H1 (cell line): ENCODE measurements at regions not wholly inside any gene's neighbourhood (a gene's known extent, or its start where the extent isn't known, plus 50 kb on each side); places are given as distances from the start of the nearest gene placed in this dataset.

Experiments
- CTCF ChIA-PET: fragments of 300-600 bp; sonication (Branson Sonifier 250); formaldehyde crosslinking; loops from one replicate; lab custom pipeline; 2021; ENCODE audit not compliant: partially characterized antibody; lab: Charles Lee
- POLR2A ChIA-PET: fragments of 300-600 bp; sonication (Branson Sonifier 250); formaldehyde crosslinking; loops from one replicate; lab custom pipeline; 2021; ENCODE audit warnings: inconsistent platforms; ENCODE audit not compliant: partially characterized antibody; lab: Charles Lee
- DNase-seq, 2 experiments: peaks; one replicate each; pipeline versions ENCODE4 v3.0.0 to v3.0.0-alpha.2; 2010 to 2022; ENCODE audit warnings: low spot score in 2 of 2, low read depth in 1 of 2, mixed read lengths in 1 of 2
- FAIRE-seq: peaks from 2 replicates; lab custom pipeline; 2011; peaks lifted over from hg19 to GRCh38; lab: Jason Lieb, UNC
- H2AFZ ChIP-seq: 2 replicates; pipeline ENCODE4 v1.8.1; 2012; ENCODE audit warnings: low read length, inconsistent platforms
- H2AK5ac ChIP-seq: 2 replicates; pipeline ENCODE4 v1.6.1; 2013; ENCODE audit warnings: low read depth, low read length
- H2BK120ac ChIP-seq: replicated peaks from 2 replicates; pipeline ENCODE3; 2013; ENCODE audit warnings: low read depth, low read length, inconsistent platforms
- H2BK12ac ChIP-seq: 2 replicates; pipeline ENCODE4 v1.6.1; 2013; ENCODE audit warnings: low read depth, low read length
- H2BK15ac ChIP-seq: 2 replicates; pipeline ENCODE4 v1.6.1; 2013; ENCODE audit warnings: low read length
- H2BK20ac ChIP-seq: 2 replicates; pipeline ENCODE4 v1.6.1; 2013; ENCODE audit warnings: low read length
- H2BK5ac ChIP-seq: 2 replicates; pipeline ENCODE4 v1.6.1; 2013; ENCODE audit warnings: low read depth, low read length
- H3K14ac ChIP-seq: 2 replicates; pipeline ENCODE4 v1.6.1; 2013; ENCODE audit warnings: inconsistent platforms; ENCODE audit not compliant: insufficient read length
- H3K18ac ChIP-seq: 2 replicates; pipeline ENCODE4 v1.6.1; 2013; ENCODE audit warnings: low read length; ENCODE audit errors: extremely low read depth
- H3K23ac ChIP-seq: 2 replicates; pipeline ENCODE4 v1.6.1; 2013; ENCODE audit warnings: inconsistent platforms; ENCODE audit not compliant: insufficient read length
- H3K23me2 ChIP-seq: 2 replicates; pipeline ENCODE4 v1.6.1; 2013; ENCODE audit warnings: low read depth, low read length
- H3K27ac ChIP-seq: 2 replicates; pipeline ENCODE4 v1.6.1; 2011; ENCODE audit warnings: low read depth, low read length, inconsistent platforms
- H3K27me3 ChIP-seq, 4 experiments: replicated peaks in 1 of 4; 1 replicate in 1 of 4; 2 replicates in 3 of 4; pipeline versions ENCODE4 v1.6.1 to v1.8.1; 2011 to 2013; ENCODE audit warnings: low read length in 3 of 4, mild to moderate bottlenecking in 3 of 4, inconsistent platforms in 2 of 4, mixed read lengths in 2 of 4, moderate library complexity in 1 of 4; ENCODE audit not compliant: control insufficient read depth in 3 of 4, insufficient read depth in 3 of 4; ENCODE audit errors: extremely low read depth in 1 of 4
- H3K36me3 ChIP-seq, 4 experiments: 2 replicates each; pipeline versions ENCODE4 v1.6.1 to v1.8.1; 2011 to 2013; ENCODE audit warnings: mild to moderate bottlenecking in 4 of 4, low read length in 3 of 4, moderate library complexity in 2 of 4, control low read depth in 1 of 4, inconsistent platforms in 1 of 4; ENCODE audit not compliant: insufficient read depth in 4 of 4, control insufficient read depth in 2 of 4
- H3K4ac ChIP-seq: replicated peaks from 2 replicates; pipeline ENCODE3; 2013; ENCODE audit warnings: low read length, low read depth, mixed read lengths, inconsistent platforms; ENCODE audit not compliant: insufficient read length
- H3K4me1 ChIP-seq, 4 experiments: replicated peaks in 1 of 4; 1 replicate in 1 of 4; 2 replicates in 3 of 4; pipeline versions ENCODE4 v1.6.1 to v1.8.1; 2011 to 2013; ENCODE audit warnings: low read length in 3 of 4, inconsistent platforms in 2 of 4, mixed read lengths in 1 of 4; ENCODE audit not compliant: insufficient read depth in 4 of 4, control insufficient read depth in 3 of 4
- H3K4me2 ChIP-seq, 2 experiments: 2 replicates each; pipeline versions ENCODE4 v1.6.1 to v1.8.1; 2011 to 2013; ENCODE audit warnings: low read depth in 2 of 2, low read length in 2 of 2, control low read depth in 1 of 2, inconsistent platforms in 1 of 2, mild to moderate bottlenecking in 1 of 2; ENCODE audit not compliant: insufficient read depth in 1 of 2
- H3K4me3 ChIP-seq, 4 experiments: fragments of 200-600, 300-600 bp in 1 of 4; sonication (generic), shearing (Covaris generic), sonication (Bioruptor Twin) in 1 of 4; 2 replicates each; pipeline versions ENCODE4 v1.5.1 to v1.8.1; 2011 to 2016; ENCODE audit warnings: low read length in 4 of 4, low read depth in 3 of 4, control low read depth in 2 of 4, inconsistent platforms in 2 of 4, mild to moderate bottlenecking in 2 of 4, mixed read lengths in 1 of 4, moderate library complexity in 1 of 4; ENCODE audit not compliant: insufficient read depth in 2 of 4; ENCODE audit errors: extremely low read depth in 1 of 4
- H3K56ac ChIP-seq: replicated peaks from 2 replicates; pipeline ENCODE3; 2013; ENCODE audit warnings: low read depth, mild to moderate bottlenecking, mixed read lengths, low read length, inconsistent platforms; ENCODE audit not compliant: insufficient read length
- H3K79me1 ChIP-seq: 2 replicates; pipeline ENCODE4 v1.6.1; 2013; ENCODE audit warnings: low read depth, low read length, control low read depth
- H3K79me2 ChIP-seq, 2 experiments: 2 replicates each; pipeline versions ENCODE4 v1.6.1 to v1.8.1; 2012 to 2013; ENCODE audit warnings: low read length in 2 of 2, mild to moderate bottlenecking in 2 of 2, inconsistent platforms in 1 of 2; ENCODE audit not compliant: insufficient read depth in 2 of 2, control insufficient read depth in 1 of 2
- H3K9ac ChIP-seq, 4 experiments: replicated peaks in 1 of 4; 1 replicate in 1 of 4; 2 replicates in 3 of 4; pipeline versions ENCODE4 v1.6.1 to v1.8.1; 2011 to 2013; ENCODE audit warnings: low read depth in 3 of 4, low read length in 3 of 4, control low read depth in 2 of 4, mild to moderate bottlenecking in 2 of 4, moderate library complexity in 2 of 4, inconsistent platforms in 1 of 4; ENCODE audit errors: extremely low read depth in 1 of 4
- H3K9me3 ChIP-seq, 2 experiments: 2 replicates each; pipeline versions ENCODE4 v1.6.1 to v1.8.1; 2012 to 2013; ENCODE audit warnings: mild to moderate bottlenecking in 2 of 2, moderate library complexity in 2 of 2, control low read depth in 1 of 2, inconsistent platforms in 1 of 2, low read depth in 1 of 2, low read length in 1 of 2, mixed read lengths in 1 of 2; ENCODE audit not compliant: insufficient read depth in 2 of 2
- H4K20me1 ChIP-seq, 2 experiments: replicated peaks in 1 of 2; 2 replicates each; pipeline versions ENCODE3 to v1.8.1; 2011 to 2013; ENCODE audit warnings: inconsistent platforms in 2 of 2, low read length in 2 of 2, mild to moderate bottlenecking in 1 of 2; ENCODE audit not compliant: insufficient read depth in 2 of 2, control insufficient read depth in 1 of 2
- H4K5ac ChIP-seq: 2 replicates; pipeline ENCODE4 v1.6.1; 2013; ENCODE audit warnings: low read length, low read depth, mixed read lengths, inconsistent platforms; ENCODE audit not compliant: insufficient read length
- H4K8ac ChIP-seq: 2 replicates; pipeline ENCODE4 v1.8.0; 2013; ENCODE audit warnings: mild to moderate bottlenecking, moderate library complexity, low read length, inconsistent platforms; ENCODE audit not compliant: insufficient read depth; ENCODE audit errors: extremely low read depth
- H4K91ac ChIP-seq: replicated peaks from 2 replicates; pipeline ENCODE3; 2013; ENCODE audit warnings: low read length, mixed read lengths, inconsistent platforms; ENCODE audit not compliant: insufficient read length
- CBX5 ChIP-seq: fragments of 300-800, 300-1000 bp; sonication (generic); IDR thresholded peaks from 2 replicates; pipeline ENCODE4 v1.7.1; 2016; ENCODE audit warnings: antibody characterized with exemption, low read length, low read depth
- CBX8 ChIP-seq: fragments of 300-800, 300-1000 bp; sonication (generic); IDR thresholded peaks from 2 replicates; pipeline ENCODE4 v1.7.1; 2016; ENCODE audit warnings: low read depth, low read length, borderline replicate concordance
- CEBPB ChIP-seq: IDR thresholded peaks from 2 replicates; pipeline ENCODE4 v1.6.1; 2012; ENCODE audit warnings: low read depth, low read length
- CREB1 ChIP-seq: IDR thresholded peaks from 2 replicates; pipeline ENCODE4 v1.6.1; 2012; ENCODE audit warnings: inconsistent platforms
- GABPA ChIP-seq: IDR thresholded peaks from 2 replicates; pipeline ENCODE4 v1.6.1; 2011; ENCODE audit warnings: mild to moderate bottlenecking, low read length, moderate library complexity, borderline replicate concordance; ENCODE audit not compliant: insufficient read depth
- HDAC6 ChIP-seq: IDR thresholded peaks from one replicate; pipeline ENCODE4 v1.7.1; 2012; ENCODE audit warnings: low read depth, mild to moderate bottlenecking, inconsistent platforms, low read length, moderate library complexity
- NRF1 ChIP-seq: IDR thresholded peaks from 2 replicates; pipeline ENCODE4 v1.6.1; 2011; ENCODE audit warnings: mild to moderate bottlenecking, low read depth, low read length, improper control_type of control experiment
- POU5F1 ChIP-seq: IDR thresholded peaks from 2 replicates; pipeline ENCODE4 v1.6.1; 2011; ENCODE audit warnings: low read depth, mild to moderate bottlenecking, low read length, moderate library complexity
- RFX5 ChIP-seq: IDR thresholded peaks from 2 replicates; pipeline ENCODE4 v1.6.1; 2011; ENCODE audit warnings: low read depth, low read length, improper control_type of control experiment, borderline replicate concordance
- RXRA ChIP-seq: IDR thresholded peaks from 2 replicates; pipeline ENCODE4 v1.6.1; 2011; ENCODE audit warnings: low read depth, mild to moderate bottlenecking, low read length, moderate library complexity; ENCODE audit not compliant: insufficient read depth
- SAP30 ChIP-seq: fragments of 300-600 bp; sonication (generic); IDR thresholded peaks from 2 replicates; pipeline ENCODE4 v1.7.1; 2012; ENCODE audit warnings: low read length, moderate library complexity, mild to moderate bottlenecking, inconsistent platforms; ENCODE audit not compliant: insufficient read depth, insufficient replicate concordance
- SIN3A ChIP-seq, 2 experiments: IDR thresholded peaks in 1 of 2; conservative IDR thresholded peaks in 1 of 2; 2 replicates each; pipeline ENCODE4 v1.6.1; 2011 to 2012; ENCODE audit warnings: low read length in 2 of 2, improper control_type of control experiment in 1 of 2, low read depth in 1 of 2, mild to moderate bottlenecking in 1 of 2
- SIX5 ChIP-seq: IDR thresholded peaks from 2 replicates; pipeline ENCODE4 v1.6.1; 2011; ENCODE audit warnings: mild to moderate bottlenecking, low read depth, low read length
- SRF ChIP-seq: IDR thresholded peaks from 2 replicates; pipeline ENCODE4 v1.6.1; 2011; ENCODE audit warnings: mild to moderate bottlenecking, low read depth, low read length, moderate library complexity
- TAF1 ChIP-seq: IDR thresholded peaks from 2 replicates; pipeline ENCODE4 v1.6.1; 2011; ENCODE audit warnings: mild to moderate bottlenecking, low read depth, low read length
- TBP ChIP-seq: IDR thresholded peaks from 2 replicates; pipeline ENCODE4 v1.6.1; 2011; ENCODE audit warnings: low read depth, low read length, improper control_type of control experiment
- WGBS, 2 experiments: shearing (Covaris generic) in 1 of 2; methylation state at CpG; one replicate each; pipeline versions ENCODE4 v1.1.6 to v1.1.7; 2013 to 2015; ENCODE audit warnings: low lambda C conversion rate in 2 of 2, mixed read lengths in 2 of 2, inconsistent platforms in 1 of 2, low coverage in 1 of 2, missing lambda C conversion rate in 1 of 2; ENCODE audit not compliant: insufficient replicate concordance in 2 of 2, insufficient coverage in 1 of 2, insufficient read length in 1 of 2; ENCODE audit errors: extremely low coverage in 1 of 2, missing lambda C conversion rate in 1 of 2; 5-methylcytosine and 5-hydroxymethylcytosine counted together

- Histone ChIP-seq H3K9ac (no peak overlapping the region), H3K36me3 (no peaks in the 10 kb centered on the region), H4K8ac (no peak overlapping the region), H3K4me3 (no peak overlapping the region), H3K23ac (no peak overlapping the region), H4K20me1 (no peaks in the 10 kb centered on the region), H3K79me1 (no peaks in the 10 kb centered on the region), H2BK120ac (no peak overlapping the region), H3K56ac (no peak overlapping the region), H4K91ac (no peak overlapping the region), H3K27ac (no peak overlapping the region), H3K23me2 (no peaks in the 10 kb centered on the region), H3K18ac (no peak overlapping the region), H2BK20ac (no peak overlapping the region), H3K4ac (no peak overlapping the region), H2AK5ac (no peak overlapping the region), H3K4me2 (no peak overlapping the region), H4K5ac (no peak overlapping the region), H2BK5ac (no peak overlapping the region), H2BK12ac (no peak overlapping the region), H2BK15ac (no peak overlapping the region), H3K4me1 (no peaks in the 10 kb centered on the region), H2AFZ (no peak overlapping the region), H3K27me3 (no peaks in the 10 kb centered on the region), H3K9me3 (no peaks in the 10 kb centered on the region), H3K14ac (no peak overlapping the region), H3K79me2 (no peaks in the 10 kb centered on the region)
- TF ChIP-seq TAF1 = no peak
- no peak for TF ChIP-seq SAP30
- no peak for TF ChIP-seq RFX5
- TF ChIP-seq POU5F1 = no peak
- TF ChIP-seq CEBPB = no peak
- TF ChIP-seq HDAC6 = no peak
- TF ChIP-seq GABPA = no peak
- no peak for TF ChIP-seq SIN3A (conservative IDR thresholded peaks at IDR 0.05 in 1 of 2, IDR thresholded peaks at IDR 0.05 in 1 of 2; ENCODE audit: low read depth in 1 of 2, low read length in 2 of 2)
- TF ChIP-seq CBX8 = no peak
- TF ChIP-seq NRF1 = no peak
- TF ChIP-seq RXRA = no peak
- TF ChIP-seq CBX5 = no peak
- TF ChIP-seq CREB1 = no peak
- TF ChIP-seq TBP = no peak
- TF ChIP-seq SRF = no peak
- TF ChIP-seq SIX5 = no peak
- no peak for DNase-seq
- CTCF ChIA-PET = no interaction called here
- no peak for FAIRE-seq
- 82% methylated on average over 3 of the region's 3 CpGs; no CpG with 5 or more reads in 1 of the 2 experiments for WGBS, 2 experiments
- POLR2A ChIA-PET = no interaction called here
These were observed 1172.2 kb upstream of the CITED2 start for GRCh38 chr6:140546640-140547039.
